ENCODE measurements at regions not wholly inside any gene's neighbourhood (a gene's known extent, or its start where the extent isn't known, plus 50 kb on each side); places are given as distances from the start of the nearest gene placed in this dataset.

GRCh38 chr10:128626397-128627000, 500.3 kb upstream of the MKI67 start:
- TF ChIP-seq, protein P1, sequence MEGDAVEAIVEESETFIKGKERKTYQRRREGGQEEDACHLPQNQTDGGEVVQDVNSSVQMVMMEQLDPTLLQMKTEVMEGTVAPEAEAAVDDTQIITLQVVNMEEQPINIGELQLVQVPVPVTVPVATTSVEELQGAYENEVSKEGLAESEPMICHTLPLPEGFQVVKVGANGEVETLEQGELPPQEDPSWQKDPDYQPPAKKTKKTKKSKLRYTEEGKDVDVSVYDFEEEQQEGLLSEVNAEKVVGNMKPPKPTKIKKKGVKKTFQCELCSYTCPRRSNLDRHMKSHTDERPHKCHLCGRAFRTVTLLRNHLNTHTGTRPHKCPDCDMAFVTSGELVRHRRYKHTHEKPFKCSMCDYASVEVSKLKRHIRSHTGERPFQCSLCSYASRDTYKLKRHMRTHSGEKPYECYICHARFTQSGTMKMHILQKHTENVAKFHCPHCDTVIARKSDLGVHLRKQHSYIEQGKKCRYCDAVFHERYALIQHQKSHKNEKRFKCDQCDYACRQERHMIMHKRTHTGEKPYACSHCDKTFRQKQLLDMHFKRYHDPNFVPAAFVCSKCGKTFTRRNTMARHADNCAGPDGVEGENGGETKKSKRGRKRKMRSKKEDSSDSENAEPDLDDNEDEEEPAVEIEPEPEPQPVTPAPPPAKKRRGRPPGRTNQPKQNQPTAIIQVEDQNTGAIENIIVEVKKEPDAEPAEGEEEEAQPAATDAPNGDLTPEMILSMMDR (IDR thresholded peaks at IDR 0.05), result no peak
- no peak for TF ChIP-seq POLR2A (IDR thresholded peaks at IDR 0.05)
- TF ChIP-seq EP300 (IDR thresholded peaks at IDR 0.05), result no peak
- no peak for TF ChIP-seq POLR2AphosphoS5 (IDR thresholded peaks at IDR 0.05)

Measured in sigmoid colon (tissue), 4 donors.